ENCODE measurements at regions not wholly inside any gene's neighbourhood (a gene's known extent, or its start where the extent isn't known, plus 50 kb on each side); places are given as distances from the start of the nearest gene placed in this dataset.
"Not testable (repeated sequence)": the region's sequence is repeated elsewhere in the genome, so short reads cannot be mapped to it uniquely, and the experiment has no call there.

- no peak for DNase-seq (ENCODE audit: low read depth in 4 of 4, low spot score in 3 of 4)
These were observed 1187.7 kb downstream of the OTOL1 start for GRCh38 chr3:162684260-162684659.

DNA sequence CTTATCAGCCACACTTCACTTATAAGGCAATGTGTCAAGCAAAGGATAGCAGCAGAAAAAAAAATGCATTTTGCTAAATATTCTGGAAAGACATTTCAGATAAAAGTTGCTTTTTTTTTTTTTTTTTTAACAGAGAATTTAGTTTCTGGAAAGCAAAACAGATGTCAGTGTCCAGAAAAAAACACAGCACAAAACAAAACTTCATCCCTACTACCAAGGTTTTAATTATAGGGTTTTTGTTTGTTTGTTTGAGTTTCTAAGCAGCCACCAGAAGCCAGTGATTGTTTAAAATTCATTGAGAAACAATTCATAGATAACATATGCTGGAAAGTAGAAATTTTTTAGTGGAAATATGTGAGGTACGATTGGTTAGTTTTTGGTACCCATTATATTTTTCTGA is 1202.7 kb downstream of the OTOL1 start:
- peak in 2 of 4 donors; percentile 4 to 12 for DNase-seq (ENCODE audit: low read depth in 4 of 4, low spot score in 3 of 4)

DNA sequence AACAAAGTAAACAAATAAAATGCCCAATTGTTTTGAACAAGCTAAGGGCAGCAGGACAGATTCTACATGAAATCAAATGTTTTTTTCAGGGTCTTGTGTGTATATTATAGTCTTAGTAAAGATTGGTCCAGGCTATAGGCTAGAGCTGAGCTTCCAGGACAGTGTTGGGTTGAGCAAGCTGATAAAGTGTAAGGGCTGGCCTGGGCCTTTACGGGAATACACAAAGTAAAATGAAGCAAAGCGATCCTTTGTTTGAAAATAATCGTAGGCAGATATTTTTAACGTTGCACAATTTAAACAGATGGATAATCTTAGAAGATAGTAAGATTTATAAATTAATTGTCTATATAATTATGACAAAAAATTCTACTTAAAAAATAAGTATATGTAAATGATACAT is 1204.6 kb downstream of the OTOL1 start:
- DNase-seq (ENCODE audit: low read depth in 4 of 4, low spot score in 3 of 4), result no peak

DNA sequence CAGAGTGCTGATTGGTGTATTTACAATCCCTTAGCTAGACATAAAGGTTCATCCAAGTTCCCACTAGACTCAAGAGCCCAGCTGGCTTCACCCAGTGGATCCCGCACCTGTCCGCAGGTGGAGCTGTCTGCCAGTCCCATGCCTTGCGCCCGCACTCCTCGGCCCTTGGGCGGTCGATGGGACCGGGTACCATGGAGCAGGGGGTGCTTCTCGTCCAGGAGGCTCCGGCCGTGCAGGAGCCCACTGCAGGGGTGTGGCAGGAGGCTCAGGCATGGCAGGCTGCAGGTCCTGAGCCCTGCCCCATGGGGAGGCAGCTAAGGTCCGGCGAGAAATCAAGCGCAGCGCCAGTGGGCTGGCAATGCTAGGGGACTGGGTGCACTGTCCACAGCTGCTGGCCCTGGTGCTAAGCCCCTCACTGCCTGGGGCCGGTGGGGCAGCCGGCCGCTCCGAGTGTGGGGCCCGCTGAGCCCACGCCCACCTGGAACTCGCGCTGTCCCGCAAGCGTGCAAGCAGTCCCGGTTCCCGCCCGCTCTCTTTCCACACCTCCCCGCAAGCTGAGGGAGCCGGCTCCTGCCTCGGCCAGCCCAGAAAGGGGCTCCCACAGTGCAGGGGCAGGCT is 1206.3 kb downstream of the OTOL1 start:
- no peak for DNase-seq (ENCODE audit: low read depth in 4 of 4, low spot score in 3 of 4)

GRCh38 chr3:162704238-162704637 is 1207.6 kb downstream of the OTOL1 start:
- no peak for DNase-seq (ENCODE audit: low read depth in 4 of 4, low spot score in 3 of 4)

DNA sequence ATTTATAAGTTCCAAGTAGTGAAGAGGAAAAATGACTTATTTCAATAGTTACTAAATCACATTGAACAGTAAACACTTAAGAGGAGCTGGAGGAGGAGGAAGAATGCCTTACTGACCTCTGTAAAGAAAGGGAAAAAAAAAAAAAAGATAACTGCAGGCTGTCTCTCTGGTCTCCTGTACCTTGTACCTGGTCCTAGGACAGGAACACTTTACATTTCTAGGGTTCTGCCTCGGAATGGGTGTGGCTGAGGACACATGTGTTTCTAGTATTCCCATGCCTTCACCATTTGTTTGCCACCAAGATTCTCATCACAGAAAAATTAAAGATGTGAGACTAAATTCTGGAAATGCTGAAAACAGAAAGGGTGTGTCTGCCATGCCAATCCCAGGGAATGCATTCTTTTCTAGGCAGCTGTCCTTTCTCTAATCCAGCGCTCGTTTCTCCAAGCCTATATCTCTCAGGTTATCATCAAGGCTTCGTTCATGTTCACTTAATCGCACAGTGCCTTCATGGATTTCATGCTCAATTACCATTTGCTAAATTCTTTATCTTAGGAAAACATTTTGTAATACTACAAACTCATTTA is 1208.3 kb downstream of the OTOL1 start:
- DNase-seq (ENCODE audit: low read depth in 4 of 4, low spot score in 3 of 4), result no peak

GRCh38 chr3:162708394-162708793 is 1211.8 kb downstream of the OTOL1 start:
- DNase-seq (ENCODE audit: low read depth in 4 of 4, low spot score in 3 of 4), result not testable (repeated sequence)

DNA sequence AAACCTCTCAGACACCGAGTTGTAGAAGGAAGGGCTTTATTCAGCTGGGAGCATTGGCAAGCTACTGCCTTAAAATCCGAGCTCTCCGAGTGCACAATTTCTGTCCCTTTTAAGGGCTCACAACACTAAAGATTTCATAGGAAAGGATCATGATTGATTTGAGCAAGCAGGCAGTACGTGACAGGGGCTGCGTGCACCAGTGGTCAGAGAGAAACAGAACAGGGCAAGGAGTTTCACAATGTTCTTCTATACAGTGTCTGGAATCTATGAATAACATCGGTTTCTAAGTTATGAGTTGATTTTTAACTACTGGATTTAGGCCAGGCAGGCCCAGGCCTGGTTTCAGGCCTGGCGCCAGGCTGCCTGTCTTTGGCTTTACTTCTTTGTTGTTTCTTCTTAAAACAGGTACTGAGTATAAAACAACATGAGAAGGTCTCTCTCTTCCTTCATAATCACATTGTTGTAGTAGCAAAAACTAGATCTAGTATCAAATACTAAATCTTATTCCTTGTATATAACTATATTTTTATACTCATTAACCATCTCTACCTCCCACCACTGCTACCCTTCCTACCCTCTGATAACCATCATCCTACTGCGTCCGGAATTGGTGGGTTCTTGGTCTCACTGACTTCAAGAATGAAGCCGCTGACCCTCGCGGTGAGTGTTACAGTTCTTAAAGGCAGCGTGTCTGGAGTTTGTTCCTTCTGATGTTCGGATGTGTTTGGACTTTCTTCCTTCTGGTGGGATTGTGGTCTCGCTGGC is 1212.5 kb downstream of the OTOL1 start:
- not testable (repeated sequence) for DNase-seq (ENCODE audit: low read depth in 4 of 4, low spot score in 3 of 4)

DNA sequence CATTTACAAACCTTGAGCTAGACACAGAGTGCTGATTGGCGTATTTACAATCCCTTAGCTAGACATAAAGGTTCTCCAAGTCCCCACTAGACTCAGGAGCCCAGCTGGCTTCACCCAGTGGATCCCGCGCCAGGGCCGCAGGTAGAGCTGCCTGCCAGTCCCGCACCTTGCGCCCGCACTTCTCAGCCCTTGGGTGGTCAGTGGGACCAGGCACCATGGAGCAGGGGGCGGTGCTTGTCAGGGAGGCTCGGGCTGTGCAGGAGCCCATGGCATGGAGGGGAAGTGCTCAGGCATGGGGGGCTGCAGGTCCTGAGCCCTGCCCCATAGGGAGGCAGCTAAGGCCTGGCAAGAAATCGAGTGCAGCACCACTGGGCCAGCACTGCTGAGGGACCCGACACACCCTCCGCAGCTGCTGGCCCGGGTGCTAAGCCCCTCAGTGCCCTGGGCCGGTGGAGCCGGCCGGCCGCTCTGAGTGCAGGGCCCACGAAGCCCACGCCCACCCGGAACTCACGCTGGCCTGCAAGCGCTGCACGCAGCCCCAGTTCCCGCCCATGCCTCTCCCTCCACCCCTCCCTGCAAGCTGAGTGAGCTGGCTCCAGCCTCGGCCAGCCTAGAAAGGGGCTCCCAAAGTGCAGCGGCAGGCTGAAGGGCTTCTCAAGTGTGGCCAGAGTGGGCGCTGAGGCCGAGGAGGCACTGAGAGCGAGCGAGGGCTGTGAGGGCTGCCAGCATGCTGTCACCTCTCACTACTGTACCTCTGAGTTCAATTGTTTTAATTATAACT is 1213.9 kb downstream of the OTOL1 start:
- no peak for DNase-seq (ENCODE audit: low read depth in 4 of 4, low spot score in 3 of 4)

GRCh38 chr3:162717074-162717473 is 1220.5 kb downstream of the OTOL1 start:
- DNase-seq (ENCODE audit: low read depth in 4 of 4, low spot score in 3 of 4), result not testable (repeated sequence)

GRCh38 chr3:162718697-162719096 is 1222.1 kb downstream of the OTOL1 start:
- DNase-seq (ENCODE audit: low read depth in 4 of 4, low spot score in 3 of 4), result no peak

DNA sequence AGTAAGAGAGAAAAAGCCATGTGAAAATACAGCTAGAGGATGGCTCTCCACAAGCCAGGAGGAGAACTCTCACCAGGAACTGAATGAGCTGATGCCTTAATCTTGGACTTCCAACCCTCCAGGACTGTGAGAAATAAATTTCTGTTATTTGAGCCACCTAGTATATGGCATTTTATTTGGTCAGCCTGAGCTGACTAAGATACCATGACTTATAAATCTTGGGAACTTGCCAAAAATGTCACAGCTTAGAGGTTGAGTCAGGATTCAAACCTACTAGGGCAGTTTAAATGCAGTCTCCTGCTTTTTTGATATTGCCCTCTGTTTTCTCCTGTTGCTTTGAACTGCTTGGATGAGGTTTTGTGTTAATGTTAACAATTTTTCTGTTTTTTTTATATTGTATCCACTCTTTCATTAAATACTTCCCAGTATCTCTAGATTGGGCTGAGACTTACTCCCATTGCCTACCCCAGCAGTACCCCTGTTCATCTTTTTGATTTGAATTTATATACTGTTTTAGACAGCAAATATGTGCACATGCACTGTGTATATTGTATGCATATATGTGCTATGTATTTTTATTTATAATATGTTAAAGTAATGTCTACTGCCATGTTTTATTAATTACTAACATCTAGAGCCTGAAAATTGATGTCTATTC is 1223.2 kb downstream of the OTOL1 start:
- DNase-seq (ENCODE audit: low read depth in 4 of 4, low spot score in 3 of 4), result no peak

DNA sequence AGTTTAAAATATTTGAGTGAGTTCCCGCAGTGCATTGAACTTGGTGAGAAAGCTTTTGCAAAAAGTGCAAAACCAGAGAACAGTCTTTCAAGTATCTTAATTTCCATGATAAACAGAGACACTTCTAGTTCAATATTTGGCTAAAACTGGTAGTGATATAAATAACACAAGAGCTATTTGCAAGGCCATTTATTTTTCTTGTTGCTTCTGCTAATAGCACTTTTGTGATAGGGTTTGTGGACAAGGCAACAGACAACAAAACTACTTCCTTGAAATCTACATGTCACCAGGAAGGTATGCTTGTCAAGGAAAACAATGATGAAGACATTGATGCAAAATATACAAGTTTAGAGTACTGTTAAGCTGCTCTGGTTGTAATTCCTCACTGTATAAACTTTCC is 1225.1 kb downstream of the OTOL1 start:
- DNase-seq (ENCODE audit: low read depth in 4 of 4, low spot score in 3 of 4), result no peak

- DNase-seq (ENCODE audit: low read depth in 4 of 4, low spot score in 3 of 4), result no peak
These were observed 1225.7 kb downstream of the OTOL1 start for GRCh38 chr3:162722337-162722736.

DNA sequence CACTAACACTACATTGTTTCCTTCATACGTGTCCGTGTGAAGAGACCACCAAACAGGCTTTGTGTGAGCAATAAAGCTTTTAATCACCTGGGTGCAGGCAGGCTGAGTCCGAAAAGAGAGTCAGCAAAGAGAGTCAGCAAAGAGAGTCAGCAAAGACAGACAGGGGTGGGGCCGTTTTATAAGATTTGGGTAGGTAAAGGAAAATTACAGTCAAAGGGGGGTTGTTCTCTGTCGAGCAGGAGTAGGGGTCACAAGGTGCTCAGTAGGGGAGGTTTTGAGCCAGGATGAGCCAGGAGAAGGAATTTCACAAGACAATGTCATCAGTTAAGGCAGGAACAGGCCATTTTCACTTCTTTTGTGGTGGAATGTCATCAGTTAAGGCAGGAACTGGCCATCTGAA is 1226.2 kb downstream of the OTOL1 start:
- not testable (repeated sequence) for DNase-seq (ENCODE audit: low read depth in 4 of 4, low spot score in 3 of 4)

DNA sequence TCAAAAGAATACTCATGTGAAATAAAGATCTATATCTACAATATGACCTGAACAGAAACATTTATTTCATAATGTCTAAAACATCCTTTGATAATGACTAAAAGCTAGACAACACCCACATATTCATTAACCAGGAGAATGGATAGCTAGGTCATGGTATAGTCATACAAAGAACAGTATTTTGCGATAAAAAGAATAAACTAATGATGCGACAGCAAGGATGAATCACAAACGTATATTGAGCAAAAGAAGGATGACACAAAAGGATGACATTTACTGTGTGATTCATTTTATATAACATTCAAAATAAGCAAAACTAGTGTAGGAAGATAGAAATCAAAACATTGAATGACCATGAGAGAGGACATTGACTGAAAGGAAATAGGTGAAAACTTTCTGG is 1233.1 kb downstream of the OTOL1 start:
- DNase-seq (ENCODE audit: low read depth in 4 of 4, low spot score in 3 of 4), result no peak

DNA sequence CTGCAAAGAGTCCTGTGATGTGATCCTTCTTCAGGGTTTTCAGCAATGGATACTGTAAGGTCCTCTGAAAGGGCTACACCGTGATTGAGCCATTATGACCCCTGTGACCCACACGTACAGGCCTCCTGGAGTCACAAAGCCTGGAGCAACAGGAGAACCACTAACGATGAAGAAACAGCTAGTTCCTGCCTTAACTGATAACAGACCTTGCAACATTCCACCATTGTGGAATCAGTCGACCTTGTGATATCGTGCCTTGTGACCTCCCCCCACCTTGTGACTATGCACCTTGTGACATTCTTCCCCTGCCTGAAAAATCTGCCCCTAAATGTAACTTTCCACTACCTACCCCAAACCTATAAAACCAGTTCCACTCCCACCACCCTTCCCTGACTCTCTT is 1235.4 kb downstream of the OTOL1 start:
- not testable (repeated sequence) for DNase-seq (ENCODE audit: low read depth in 4 of 4, low spot score in 3 of 4)

DNA sequence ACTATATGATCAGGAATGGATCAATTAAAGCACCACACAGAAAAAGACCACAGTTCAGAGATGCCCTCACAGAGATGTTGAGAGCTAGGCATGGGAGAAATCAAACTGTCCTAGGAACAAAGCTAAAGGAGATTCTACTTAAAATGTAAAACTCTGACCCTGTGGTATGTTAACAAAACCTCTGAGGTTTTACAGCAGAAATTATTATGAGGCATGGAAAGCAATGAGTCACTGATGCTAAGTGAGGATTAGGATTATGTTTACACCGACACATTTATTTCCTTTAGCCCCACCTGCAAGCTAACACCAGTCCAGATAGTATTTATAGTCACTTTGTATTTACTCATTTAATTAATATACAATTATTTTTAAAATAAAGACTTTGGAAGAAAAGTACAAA is 1242.2 kb downstream of the OTOL1 start:
- DNase-seq (ENCODE audit: low read depth in 4 of 4, low spot score in 3 of 4), result no peak

DNA sequence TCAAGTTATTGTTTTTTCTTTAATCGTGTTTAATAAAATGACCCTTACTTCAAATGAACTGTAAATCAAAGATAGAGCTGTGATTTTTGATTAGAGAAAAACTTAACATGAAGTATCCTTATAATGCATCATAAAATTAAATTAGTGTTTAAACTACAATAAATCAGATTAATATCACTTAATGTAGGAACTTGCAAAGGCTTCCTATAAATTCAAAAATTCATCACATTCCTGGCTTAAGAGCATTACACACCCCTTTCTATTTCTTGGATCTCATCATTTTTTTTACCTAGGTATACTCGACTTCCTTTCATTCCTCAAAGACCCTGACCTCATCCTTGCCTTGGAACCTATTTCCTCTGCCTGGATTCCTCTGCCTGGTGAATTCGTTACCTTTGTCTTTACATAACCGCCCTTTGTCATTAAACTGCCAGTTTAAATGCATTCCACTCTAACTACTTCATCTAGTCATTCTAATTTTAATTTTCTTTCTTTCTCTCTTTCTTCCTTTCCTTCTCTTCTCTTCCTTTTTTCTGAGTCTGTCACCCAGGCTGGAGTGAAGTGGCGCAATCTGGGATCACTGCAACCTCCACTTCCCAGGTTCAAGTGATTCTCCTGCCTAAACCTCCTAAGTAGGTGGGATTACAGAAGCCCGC is 1244.5 kb downstream of the OTOL1 start:
- no peak for DNase-seq (ENCODE audit: low read depth in 4 of 4, low spot score in 3 of 4)

DNA sequence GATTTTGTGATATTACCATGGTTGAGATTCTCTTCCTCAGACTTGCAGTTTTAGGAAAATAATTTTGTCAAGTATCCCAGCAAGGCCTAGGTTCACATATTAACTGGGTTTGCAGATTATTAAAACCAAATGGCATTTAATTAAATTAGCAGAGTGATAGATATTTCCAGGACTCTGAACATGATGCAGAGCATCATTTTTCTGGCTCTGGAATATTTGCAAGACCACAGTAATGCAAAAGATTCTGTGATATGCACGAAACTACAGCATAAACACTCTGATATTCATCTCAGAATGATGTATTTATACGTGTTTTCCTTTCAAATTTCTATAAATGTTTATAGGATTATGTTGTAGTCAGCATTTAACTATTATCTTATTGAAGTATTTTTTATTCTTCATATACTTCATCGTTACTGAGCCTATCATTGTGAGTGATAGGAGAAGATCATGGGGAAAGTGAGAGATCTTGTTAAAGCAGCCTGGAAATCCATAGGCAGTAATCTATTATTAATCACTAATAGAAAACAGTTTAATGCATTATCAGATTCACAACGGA is 1245.6 kb downstream of the OTOL1 start:
- no peak for DNase-seq (ENCODE audit: low read depth in 4 of 4, low spot score in 3 of 4)

Data from left renal pelvis (tissue), 4 donors.